ENCODE measurements at regions not wholly inside any gene's neighbourhood (a gene's known extent, or its start where the extent isn't known, plus 50 kb on each side); places are given as distances from the start of the nearest gene placed in this dataset.

GRCh38 chr7:115085421-115085820 is 163.5 kb downstream of the MDFIC start:
- WGBS, 2 donors, result 85 to 88% methylated on average over 3 of the region's 3 CpGs
- intact Hi-C loops (cut with DNase I), result no loop called here
- Histone ChIP-seq H3K4me1 (peaks cover 23% of the 10 kb centered on the region in 2 donors), H3K36me3 (no peaks in the 10 kb centered on the region), H3K27ac (no peak overlapping the region), H3K4me3 (replicated peaks in 1 of 3) (no peak overlapping the region), H3K27me3 (no peaks in the 10 kb centered on the region), H3K9me3 (no peaks in the 10 kb centered on the region)
- no peak for DNase-seq
- TF ChIP-seq POLR2A (IDR thresholded peaks at IDR 0.05) (no peak), CTCF (IDR thresholded peaks at IDR 0.05) (no peak)

- no peaks in the 10 kb centered on the region for H3K36me3 ChIP-seq
- intact Hi-C loops (cut with DNase I), result no loop called here
- no peak for TF ChIP-seq CTCF (IDR thresholded peaks at IDR 0.05)
- TF ChIP-seq POLR2A (IDR thresholded peaks at IDR 0.05), result no peak
- H3K27me3 ChIP-seq, result no peaks in the 10 kb centered on the region
- WGBS, 2 donors, result 92 to 96% methylated on average over 4 of the region's 4 CpGs
- DNase-seq, result no peak
- peaks cover 17 to 21% of the 10 kb centered on the region in 2 donors for H3K4me1 ChIP-seq
- no peak overlapping the region for H3K27ac ChIP-seq
- H3K4me3 ChIP-seq (replicated peaks in 1 of 3), result no peak overlapping the region
- no peaks in the 10 kb centered on the region for H3K9me3 ChIP-seq
Measured at GRCh38 chr7:115083935-115084334, 162.0 kb downstream of the MDFIC start.

- WGBS, 2 donors, result 85 to 87% methylated on average over 3 of the region's 3 CpGs
- H3K27ac ChIP-seq, result no peak overlapping the region
- no peaks in the 10 kb centered on the region for H3K36me3 ChIP-seq
- intact Hi-C loops (cut with DNase I), result no loop called here
- DNase-seq, result no peak
- H3K4me3 ChIP-seq (replicated peaks in 1 of 3), result no peak overlapping the region
- H3K4me1 ChIP-seq, result peaks cover under 1 to 2% of the 10 kb centered on the region in 2 donors
- H3K27me3 ChIP-seq, result no peaks in the 10 kb centered on the region
- TF ChIP-seq CTCF (IDR thresholded peaks at IDR 0.05) (no peak), POLR2A (IDR thresholded peaks at IDR 0.05) (no peak)
- H3K9me3 ChIP-seq, result no peaks in the 10 kb centered on the region
Measured at GRCh38 chr7:115081772-115082171, 159.9 kb downstream of the MDFIC start.

- no peaks in the 10 kb centered on the region for H3K9me3 ChIP-seq
- no peak overlapping the region for H3K4me3 ChIP-seq (replicated peaks in 1 of 3)
- H3K4me1 ChIP-seq, result no peaks in the 10 kb centered on the region
- DNase-seq, result no peak
- intact Hi-C loops (cut with DNase I), result no loop called here
- H3K27me3 ChIP-seq, result no peaks in the 10 kb centered on the region
- 86 to 90% methylated on average over 1 of the region's 1 CpG for WGBS, 2 donors
- no peaks in the 10 kb centered on the region for H3K36me3 ChIP-seq
- H3K27ac ChIP-seq, result no peak overlapping the region
- no peak for TF ChIP-seq POLR2A (IDR thresholded peaks at IDR 0.05)
- TF ChIP-seq CTCF (IDR thresholded peaks at IDR 0.05), result no peak
Measured at GRCh38 chr7:115078851-115079250, 157.0 kb downstream of the MDFIC start.

GRCh38 chr7:115078386-115078785 is 156.5 kb downstream of the MDFIC start:
- H3K36me3 ChIP-seq, result no peaks in the 10 kb centered on the region
- no peak overlapping the region for H3K27ac ChIP-seq
- no peaks in the 10 kb centered on the region for H3K27me3 ChIP-seq
- intact Hi-C loops (cut with DNase I), result no loop called here
- H3K4me1 ChIP-seq, result no peaks in the 10 kb centered on the region
- TF ChIP-seq CTCF (IDR thresholded peaks at IDR 0.05) (no peak), POLR2A (IDR thresholded peaks at IDR 0.05) (no peak)
- no peak overlapping the region for H3K4me3 ChIP-seq (replicated peaks in 1 of 3)
- H3K9me3 ChIP-seq, result no peaks in the 10 kb centered on the region
- no peak for DNase-seq
